ENCODE measurements at regions not wholly inside any gene's neighbourhood (a gene's known extent, or its start where the extent isn't known, plus 50 kb on each side); places are given as distances from the start of the nearest gene placed in this dataset.

- Mint-ChIP-seq H3K27ac (ENCODE audit: unreplicated experiment) (no peak overlapping the region), H3K27me3 (ENCODE audit: low read depth, unreplicated experiment) (peaks cover 3% of the 10 kb centered on the region), H3K4me1 (ENCODE audit: low read depth, unreplicated experiment) (peaks cover 13% of the 10 kb centered on the region), H3K4me3 (ENCODE audit: unreplicated experiment) (no peak overlapping the region), H3K36me3 (ENCODE audit: low read depth, unreplicated experiment) (no peaks in the 10 kb centered on the region), H3K9me3 (ENCODE audit: unreplicated experiment) (peaks cover 3% of the 10 kb centered on the region)
- no peak for FAIRE-seq
- H3K79me2 ChIP-seq (ENCODE audit: insufficient read depth, low read length), result no peaks in the 10 kb centered on the region
- no peak overlapping the region for H3K27ac ChIP-seq (ENCODE audit: low read depth, low read length)
- H4K20me1 ChIP-seq (ENCODE audit: insufficient read depth, low read length), result no peaks in the 10 kb centered on the region
- H3K9me3 ChIP-seq (ENCODE audit: insufficient read depth, low read depth, low read length), result no peaks in the 10 kb centered on the region
- H3K9ac ChIP-seq (ENCODE audit: low read length), result no peak overlapping the region
- H3K4me1 ChIP-seq (ENCODE audit: insufficient read depth, low read length), result peaks cover 10% of the 10 kb centered on the region
- H2AFZ ChIP-seq (ENCODE audit: low read depth, low read length), result no peak overlapping the region
- H3K36me3 ChIP-seq (ENCODE audit: insufficient read depth, low read length), result no peaks in the 10 kb centered on the region
- DNase-seq (ENCODE audit: low read depth), result no peak
- H3K27me3 ChIP-seq (ENCODE audit: insufficient read depth, low read length), result peaks cover 6% of the 10 kb centered on the region
- no peak overlapping the region for H3K4me3 ChIP-seq (ENCODE audit: insufficient read depth, low read depth, low read length)
- H3K4me2 ChIP-seq (ENCODE audit: low read length), result no peak overlapping the region
- TF ChIP-seq EZH2 (IDR thresholded peaks at IDR 0.05; ENCODE audit: insufficient read depth, low read length) (no peak), CTCF (IDR thresholded peaks at IDR 0.05; ENCODE audit: insufficient read depth, low read depth, low read length) (no peak)
Observed at GRCh38 chr3:40805456-40805855, 280.7 kb downstream of the ZNF621 start.

- no peak overlapping the region for H3K4me3 Mint-ChIP-seq (ENCODE audit: unreplicated experiment)
- H3K4me1 Mint-ChIP-seq (ENCODE audit: low read depth, unreplicated experiment), result no peaks in the 10 kb centered on the region
- no peaks in the 10 kb centered on the region for H4K20me1 ChIP-seq (ENCODE audit: insufficient read depth, low read length)
- H3K79me2 ChIP-seq (ENCODE audit: insufficient read depth, low read length), result no peaks in the 10 kb centered on the region
- no peak overlapping the region for H3K9ac ChIP-seq (ENCODE audit: low read length)
- TF ChIP-seq CTCF (IDR thresholded peaks at IDR 0.05; ENCODE audit: insufficient read depth, low read depth, low read length) (no peak), EZH2 (IDR thresholded peaks at IDR 0.05; ENCODE audit: insufficient read depth, low read length) (no peak)
- H3K27ac Mint-ChIP-seq (ENCODE audit: unreplicated experiment), result no peak overlapping the region
- H3K4me1 ChIP-seq (ENCODE audit: insufficient read depth, low read length), result no peaks in the 10 kb centered on the region
- H3K27ac ChIP-seq (ENCODE audit: low read depth, low read length), result no peak overlapping the region
- no peaks in the 10 kb centered on the region for H3K36me3 ChIP-seq (ENCODE audit: insufficient read depth, low read length)
- no peak overlapping the region for H3K4me2 ChIP-seq (ENCODE audit: low read length)
- DNase-seq (ENCODE audit: low read depth), result no peak
- no peak overlapping the region for H2AFZ ChIP-seq (ENCODE audit: low read depth, low read length)
- no peak for FAIRE-seq
- no peaks in the 10 kb centered on the region for H3K9me3 Mint-ChIP-seq (ENCODE audit: unreplicated experiment)
- peaks cover 2% of the 10 kb centered on the region for H3K27me3 ChIP-seq (ENCODE audit: insufficient read depth, low read length)
- H3K9me3 ChIP-seq (ENCODE audit: insufficient read depth, low read depth, low read length), result no peaks in the 10 kb centered on the region
- no peak overlapping the region for H3K4me3 ChIP-seq (ENCODE audit: insufficient read depth, low read depth, low read length)
- no peaks in the 10 kb centered on the region for H3K36me3 Mint-ChIP-seq (ENCODE audit: low read depth, unreplicated experiment)
- H3K27me3 Mint-ChIP-seq (ENCODE audit: low read depth, unreplicated experiment), result no peaks in the 10 kb centered on the region
Observed at GRCh38 chr3:40810813-40811212, 286.1 kb downstream of the ZNF621 start.

GRCh38 chr3:40817017-40817416 is 292.3 kb downstream of the ZNF621 start:
- Histone ChIP-seq H3K4me2 (ENCODE audit: low read length) (no peak overlapping the region), H3K9me3 (ENCODE audit: insufficient read depth, low read depth, low read length) (no peaks in the 10 kb centered on the region), H2AFZ (ENCODE audit: low read depth, low read length) (no peak overlapping the region), H4K20me1 (ENCODE audit: insufficient read depth, low read length) (no peaks in the 10 kb centered on the region), H3K27ac (ENCODE audit: low read depth, low read length) (no peak overlapping the region), H3K4me1 (ENCODE audit: insufficient read depth, low read length) (no peaks in the 10 kb centered on the region), H3K36me3 (ENCODE audit: insufficient read depth, low read length) (no peaks in the 10 kb centered on the region), H3K4me3 (ENCODE audit: insufficient read depth, low read depth, low read length) (no peak overlapping the region), H3K27me3 (ENCODE audit: insufficient read depth, low read length) (no peaks in the 10 kb centered on the region), H3K79me2 (ENCODE audit: insufficient read depth, low read length) (no peaks in the 10 kb centered on the region), H3K9ac (ENCODE audit: low read length) (no peak overlapping the region)
- H3K27ac Mint-ChIP-seq (ENCODE audit: unreplicated experiment), result no peak overlapping the region
- no peaks in the 10 kb centered on the region for H3K36me3 Mint-ChIP-seq (ENCODE audit: low read depth, unreplicated experiment)
- FAIRE-seq, result no peak
- no peaks in the 10 kb centered on the region for H3K4me1 Mint-ChIP-seq (ENCODE audit: low read depth, unreplicated experiment)
- no peak for TF ChIP-seq CTCF (IDR thresholded peaks at IDR 0.05; ENCODE audit: insufficient read depth, low read depth, low read length)
- TF ChIP-seq EZH2 (IDR thresholded peaks at IDR 0.05; ENCODE audit: insufficient read depth, low read length), result no peak
- no peak for DNase-seq (ENCODE audit: low read depth)
- no peak overlapping the region for H3K4me3 Mint-ChIP-seq (ENCODE audit: unreplicated experiment)
- no peaks in the 10 kb centered on the region for H3K9me3 Mint-ChIP-seq (ENCODE audit: unreplicated experiment)
- H3K27me3 Mint-ChIP-seq (ENCODE audit: low read depth, unreplicated experiment), result peaks cover 7% of the 10 kb centered on the region
